ENCODE measurements at regions not wholly inside any gene's neighbourhood (a gene's known extent, or its start where the extent isn't known, plus 50 kb on each side); places are given as distances from the start of the nearest gene placed in this dataset.

DNA sequence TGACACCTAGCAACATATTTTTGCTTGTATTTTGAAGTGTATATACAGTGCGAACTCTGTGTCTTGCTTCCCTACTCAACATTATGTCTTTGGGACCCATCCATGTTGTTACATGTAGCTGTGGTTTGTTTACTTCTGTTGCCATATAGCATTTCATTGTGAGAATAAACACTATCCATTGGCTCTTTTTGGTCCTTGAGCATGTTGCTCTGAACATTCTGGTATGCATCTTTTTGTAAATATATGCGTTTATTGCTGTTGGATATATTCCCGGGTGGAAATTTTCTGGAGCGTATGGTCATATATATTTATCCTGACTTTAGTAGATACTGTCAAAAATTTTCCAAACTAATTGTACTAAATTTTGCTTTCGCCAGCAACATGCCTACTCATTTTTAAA is 222.5 kb upstream of the SPTLC3 start:
- TF ChIP-seq, protein P1, sequence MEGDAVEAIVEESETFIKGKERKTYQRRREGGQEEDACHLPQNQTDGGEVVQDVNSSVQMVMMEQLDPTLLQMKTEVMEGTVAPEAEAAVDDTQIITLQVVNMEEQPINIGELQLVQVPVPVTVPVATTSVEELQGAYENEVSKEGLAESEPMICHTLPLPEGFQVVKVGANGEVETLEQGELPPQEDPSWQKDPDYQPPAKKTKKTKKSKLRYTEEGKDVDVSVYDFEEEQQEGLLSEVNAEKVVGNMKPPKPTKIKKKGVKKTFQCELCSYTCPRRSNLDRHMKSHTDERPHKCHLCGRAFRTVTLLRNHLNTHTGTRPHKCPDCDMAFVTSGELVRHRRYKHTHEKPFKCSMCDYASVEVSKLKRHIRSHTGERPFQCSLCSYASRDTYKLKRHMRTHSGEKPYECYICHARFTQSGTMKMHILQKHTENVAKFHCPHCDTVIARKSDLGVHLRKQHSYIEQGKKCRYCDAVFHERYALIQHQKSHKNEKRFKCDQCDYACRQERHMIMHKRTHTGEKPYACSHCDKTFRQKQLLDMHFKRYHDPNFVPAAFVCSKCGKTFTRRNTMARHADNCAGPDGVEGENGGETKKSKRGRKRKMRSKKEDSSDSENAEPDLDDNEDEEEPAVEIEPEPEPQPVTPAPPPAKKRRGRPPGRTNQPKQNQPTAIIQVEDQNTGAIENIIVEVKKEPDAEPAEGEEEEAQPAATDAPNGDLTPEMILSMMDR (IDR thresholded peaks at IDR 0.05): no peak
- no peak for TF ChIP-seq POLR2A (IDR thresholded peaks at IDR 0.05)
